ENCODE measurements at regions not wholly inside any gene's neighbourhood (a gene's known extent, or its start where the extent isn't known, plus 50 kb on each side); places are given as distances from the start of the nearest gene placed in this dataset.

DNA sequence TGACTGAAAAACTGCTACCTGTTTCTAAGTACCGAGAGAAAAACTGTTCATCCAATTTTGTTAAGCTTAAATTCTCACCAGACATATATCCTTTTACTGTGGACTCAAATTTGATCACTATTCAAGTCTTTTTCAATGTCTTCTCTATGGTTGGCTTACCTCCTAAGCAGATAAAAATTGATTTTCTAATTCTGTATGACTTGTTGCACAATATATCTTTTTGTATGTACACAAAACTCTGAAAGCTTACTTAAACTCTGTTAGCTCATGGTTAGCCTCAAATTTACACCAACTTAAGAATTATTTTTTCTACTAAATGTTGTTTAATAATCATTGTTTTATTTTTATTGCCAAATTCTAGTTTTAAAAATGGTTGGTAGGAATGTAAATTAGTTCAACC lies 715.4 kb downstream of the LTN1 start:
- no peak for DNase-seq (ENCODE audit: low spot score)

DNA sequence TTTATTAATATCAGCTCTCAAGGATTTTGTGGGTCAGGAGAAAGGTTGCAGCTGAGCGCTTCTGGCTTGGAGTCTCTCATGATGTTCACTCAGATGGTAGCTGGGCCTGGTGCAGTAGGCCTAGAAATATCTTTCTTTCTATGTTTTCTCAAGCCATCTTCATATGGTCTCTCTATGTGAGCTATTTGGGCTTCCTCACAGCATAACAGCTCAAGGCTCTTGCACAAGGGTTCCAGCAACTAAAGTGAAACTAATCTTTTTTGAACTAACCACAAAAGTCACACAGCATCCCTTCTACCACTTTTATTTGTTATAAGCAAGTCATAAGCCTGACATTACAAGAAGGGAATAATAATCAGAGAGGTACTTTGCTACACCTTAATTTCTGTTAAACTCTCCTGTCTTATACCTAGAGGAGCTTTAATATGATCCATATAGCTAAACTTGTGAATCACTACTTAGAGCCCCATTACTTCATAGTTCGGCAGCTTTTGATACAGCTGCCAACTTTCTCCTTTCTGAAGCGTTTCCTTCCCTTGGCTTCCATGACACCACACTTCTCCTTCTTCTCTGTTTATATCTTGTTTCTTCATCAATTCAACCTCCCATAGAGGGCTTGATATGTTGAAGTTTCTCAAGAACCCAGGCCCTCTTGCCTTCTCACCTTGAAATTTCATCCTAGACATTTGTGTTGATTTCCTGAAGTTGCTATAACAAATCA lies 720.2 kb downstream of the LTN1 start:
- DNase-seq (ENCODE audit: low spot score), result no peak

DNA sequence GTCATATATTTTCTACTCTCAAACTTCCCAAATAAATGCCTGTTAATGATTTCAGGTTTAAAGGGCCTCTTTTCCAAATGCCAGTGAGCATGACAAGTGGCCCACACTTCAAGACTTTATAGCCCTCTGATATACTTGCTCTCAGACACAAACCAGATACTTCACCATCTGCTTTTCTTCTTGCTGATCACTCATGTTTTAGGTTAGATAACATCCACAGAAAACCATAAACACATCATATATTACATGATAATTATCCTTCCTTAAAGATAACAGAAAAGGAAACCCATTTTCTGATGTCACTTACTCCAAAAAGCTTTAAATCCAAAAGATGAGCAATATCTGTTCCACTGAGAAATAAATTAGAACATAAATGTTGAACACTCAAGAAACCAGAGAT lies 723.5 kb downstream of the LTN1 start:
- no peak for DNase-seq (ENCODE audit: low spot score)

DNA sequence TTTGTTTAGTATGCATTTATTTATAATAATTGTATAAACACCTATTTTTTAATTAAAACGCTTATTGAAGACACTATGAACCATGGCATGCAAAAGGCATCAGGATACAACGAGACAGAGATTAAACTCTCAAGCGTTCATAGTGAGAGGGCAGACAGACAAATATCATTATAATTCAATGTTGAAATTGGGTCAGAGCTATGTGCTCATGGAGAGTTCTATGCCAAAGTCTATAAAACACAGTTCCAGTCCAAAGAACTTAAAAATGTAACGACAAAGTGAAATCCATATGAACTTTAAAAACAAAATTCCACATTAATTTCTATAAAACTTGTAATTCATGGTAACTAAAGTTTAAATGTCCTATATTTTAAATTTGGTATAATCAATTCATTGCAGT lies 724.0 kb downstream of the LTN1 start:
- DNase-seq (ENCODE audit: low spot score), result no peak

DNA sequence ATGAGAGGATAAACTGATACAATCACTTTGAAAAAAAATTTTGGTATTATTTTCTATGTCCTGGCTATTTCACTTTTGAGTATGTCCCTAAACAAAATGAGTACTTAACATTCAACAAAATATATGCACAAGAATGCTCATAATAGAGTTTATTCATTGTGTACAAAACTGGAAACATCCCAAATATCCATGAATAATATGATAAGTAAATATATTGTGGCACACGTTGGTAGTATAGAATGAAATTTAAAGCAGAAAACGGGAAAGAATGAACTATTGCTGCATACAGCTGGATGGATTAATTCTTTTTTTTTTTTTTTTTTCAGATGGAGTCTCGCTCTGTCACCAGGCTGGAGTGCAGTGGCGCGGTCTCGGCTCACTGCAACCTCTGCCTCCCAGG lies 725.2 kb downstream of the LTN1 start:
- DNase-seq (ENCODE audit: low spot score), result no peak

DNA sequence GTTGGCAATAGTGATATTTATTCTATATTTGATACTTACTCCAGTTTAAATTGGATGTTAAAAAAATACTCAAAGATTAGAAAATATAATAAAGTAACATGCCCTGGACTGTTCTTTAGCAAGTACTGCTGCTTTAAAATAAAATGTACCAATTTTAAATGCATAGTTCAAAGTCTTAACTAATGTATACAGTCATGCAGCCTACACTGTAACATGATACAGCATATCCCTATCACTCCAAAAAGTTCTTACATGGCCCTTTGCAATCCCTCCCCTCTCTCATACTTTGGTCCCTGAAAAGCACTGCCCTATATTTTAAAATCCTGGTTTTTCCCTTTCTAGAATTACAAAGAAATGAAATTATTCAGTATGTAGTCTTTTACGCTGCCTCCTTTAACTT lies 726.6 kb downstream of the LTN1 start:
- no peak for DNase-seq (ENCODE audit: low spot score)

DNA sequence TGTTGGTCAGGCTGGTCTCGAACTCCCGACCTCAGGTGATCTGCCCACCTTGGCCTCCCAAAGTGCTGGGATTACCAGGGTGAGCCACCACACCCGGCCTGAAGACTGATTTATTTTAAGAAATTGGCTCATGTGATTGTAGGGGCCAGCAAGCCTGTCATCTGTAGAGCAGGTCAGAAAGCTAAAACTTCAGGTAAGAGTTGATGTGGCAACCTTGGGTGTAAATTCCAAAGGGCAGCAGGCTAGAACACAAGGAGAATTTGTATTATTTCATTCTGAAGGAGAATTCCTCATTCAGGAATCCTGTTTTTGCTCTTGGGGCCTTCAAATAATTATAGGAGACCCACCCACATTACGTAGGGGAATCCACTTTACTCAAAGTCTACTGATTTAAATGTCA lies 728.7 kb downstream of the LTN1 start:
- DNase-seq (ENCODE audit: low spot score), result no peak

DNA sequence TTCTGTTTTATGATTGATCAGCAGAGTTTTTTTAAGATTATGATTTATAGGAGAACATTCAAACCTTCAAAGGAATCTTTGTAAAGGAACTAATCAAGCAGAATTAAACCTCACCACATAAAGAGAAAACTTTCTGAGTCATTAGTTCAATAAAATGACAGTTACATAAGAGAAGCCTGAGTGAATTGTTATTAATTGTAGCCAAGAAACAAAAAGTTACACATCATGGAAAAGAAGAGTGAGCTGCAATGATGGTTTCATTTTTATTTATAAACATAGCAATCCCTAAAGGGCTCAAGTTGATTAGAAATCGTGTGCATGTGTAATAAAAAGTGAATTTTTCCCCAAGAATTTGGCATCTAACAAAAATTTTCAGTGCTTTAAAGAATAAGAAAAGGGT lies 731.4 kb downstream of the LTN1 start:
- peak; percentile 32 for DNase-seq (ENCODE audit: low spot score)

DNA sequence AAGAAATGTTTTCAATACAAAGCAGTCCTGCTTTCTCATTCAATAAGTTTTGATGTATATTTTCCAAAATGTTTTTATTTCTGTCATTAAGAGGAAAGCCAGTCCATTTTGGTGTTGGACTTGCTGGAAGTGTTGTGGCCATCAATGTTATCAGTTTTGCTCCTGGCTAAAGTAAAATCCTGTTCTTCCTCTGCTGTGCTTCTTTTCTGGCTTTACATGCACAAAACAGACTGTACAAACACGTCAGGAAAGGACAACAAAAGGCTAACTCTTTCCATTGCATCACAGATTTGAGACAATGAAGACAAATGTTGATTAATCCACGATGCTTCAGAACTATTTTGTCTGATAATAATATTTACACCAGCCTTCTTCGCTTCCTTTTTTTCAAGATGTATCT lies 735.4 kb downstream of the LTN1 start:
- DNase-seq (ENCODE audit: low spot score), result peak; percentile 3

DNA sequence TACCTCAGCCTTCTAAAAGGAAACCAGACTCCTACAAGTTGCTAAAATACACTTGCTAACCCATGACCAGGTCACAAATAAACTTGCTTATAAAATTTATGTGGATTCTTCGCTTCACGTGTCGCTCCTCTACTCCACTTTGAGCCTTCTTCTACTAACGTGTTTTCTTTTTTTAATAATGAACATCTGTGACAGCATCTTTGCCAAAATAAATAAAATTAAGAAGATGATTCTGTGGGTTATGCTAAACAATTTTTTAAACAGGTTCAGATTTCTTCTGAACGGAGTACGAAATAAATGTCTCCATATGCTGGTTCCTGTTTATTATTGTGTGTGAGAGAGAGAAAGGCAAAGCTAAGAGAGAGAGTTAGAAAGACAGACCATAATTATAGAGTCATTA lies 735.8 kb downstream of the LTN1 start:
- DNase-seq (ENCODE audit: low spot score), result no peak

DNA sequence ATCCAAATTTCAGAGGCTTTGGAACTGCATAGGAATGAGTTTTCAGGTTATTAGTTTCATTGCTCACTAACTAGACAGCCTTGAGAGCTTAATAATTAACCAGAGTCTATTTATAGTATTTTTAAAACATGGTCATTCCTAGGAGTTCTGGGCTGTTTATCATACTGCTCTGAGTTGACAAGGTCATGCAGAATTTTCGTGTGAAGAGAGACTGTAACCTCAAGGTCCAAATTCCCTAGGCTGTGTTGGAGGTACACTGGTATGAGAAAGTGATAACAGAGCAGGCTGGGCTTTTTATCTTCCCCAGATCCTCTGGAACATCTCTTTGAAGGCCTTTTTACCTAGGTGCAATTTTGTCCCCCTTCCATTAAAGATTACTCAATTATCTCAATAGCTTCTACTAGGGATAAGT lies 736.3 kb downstream of the LTN1 start:
- peak; percentile 96 for DNase-seq (ENCODE audit: low spot score)

DNA sequence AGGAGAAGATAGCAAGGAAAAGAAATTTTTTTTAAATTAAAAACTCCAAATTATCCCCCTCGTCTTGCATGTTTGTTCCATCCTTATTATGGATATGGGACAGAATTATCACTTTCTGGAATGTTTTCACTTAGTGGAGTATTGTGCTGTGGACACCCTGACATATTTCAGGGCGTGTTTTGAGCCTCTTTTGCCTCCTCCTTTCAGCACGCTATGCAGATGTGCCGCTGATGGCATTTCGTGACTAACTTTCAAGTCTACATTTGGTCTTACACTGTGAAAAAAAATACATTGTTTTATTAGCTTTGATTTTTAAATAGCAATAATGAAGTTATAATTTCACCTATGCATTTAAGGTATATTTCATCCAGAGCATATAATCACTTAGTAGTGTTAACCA lies 738.7 kb downstream of the LTN1 start:
- DNase-seq (ENCODE audit: low spot score), result no peak

DNA sequence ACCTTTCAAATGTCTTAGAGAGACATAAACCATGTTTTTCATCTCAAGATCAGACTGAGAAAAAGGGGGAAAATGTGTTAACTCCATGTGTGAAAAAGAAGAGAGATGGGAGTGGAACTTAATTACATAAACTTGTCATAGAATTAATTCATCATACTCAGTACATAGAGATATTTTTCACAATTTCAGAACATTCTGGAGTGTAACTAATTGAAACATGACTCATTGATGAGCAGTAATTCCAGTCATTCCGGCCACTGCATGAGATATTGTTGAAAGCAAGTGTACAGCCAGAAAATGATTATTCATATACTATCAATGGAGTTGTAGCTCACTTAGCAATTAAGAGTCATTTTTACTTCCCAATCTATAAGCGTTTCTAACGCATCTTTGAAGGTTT lies 739.3 kb downstream of the LTN1 start:
- DNase-seq (ENCODE audit: low spot score), result peak; percentile 66

DNA sequence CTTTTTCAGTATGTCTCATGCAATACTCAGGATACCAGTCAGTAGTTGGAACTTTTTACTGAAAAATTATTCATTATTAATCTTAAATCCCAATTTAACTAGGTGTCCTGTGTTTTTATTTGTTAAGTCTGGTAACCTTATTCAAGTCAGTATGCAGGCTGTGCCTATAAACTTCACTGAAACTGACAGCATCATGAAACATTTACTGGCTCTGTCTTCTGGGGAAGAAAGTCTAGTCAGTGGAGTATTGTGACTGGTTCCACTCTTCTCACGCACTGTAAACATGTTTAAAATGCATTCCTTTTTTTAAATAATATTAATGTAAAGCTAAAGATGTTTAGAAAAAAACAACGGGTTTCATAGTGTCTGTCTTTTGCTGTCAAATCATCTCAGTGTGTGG lies 739.7 kb downstream of the LTN1 start:
- DNase-seq (ENCODE audit: low spot score), result peak; percentile 44

DNA sequence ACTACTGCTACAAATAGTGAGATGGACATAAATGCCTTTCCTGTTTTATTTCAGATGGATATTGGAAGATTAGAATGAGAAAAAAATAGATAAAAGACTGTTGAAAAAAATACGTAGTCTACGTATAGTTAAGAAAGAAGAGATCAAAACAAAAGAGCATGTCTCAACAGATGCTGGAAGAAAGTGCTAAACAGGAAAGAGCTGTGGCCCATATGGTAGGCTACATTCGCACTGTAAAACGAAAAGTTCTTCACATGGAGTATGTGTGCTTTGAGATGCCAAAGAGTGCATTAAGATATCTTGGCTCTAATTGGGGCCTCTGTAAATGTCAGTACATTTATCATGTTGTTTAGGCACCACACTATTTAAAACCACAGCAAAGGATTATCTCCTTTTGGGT lies 741.7 kb downstream of the LTN1 start:
- no peak for DNase-seq (ENCODE audit: low spot score)

DNA sequence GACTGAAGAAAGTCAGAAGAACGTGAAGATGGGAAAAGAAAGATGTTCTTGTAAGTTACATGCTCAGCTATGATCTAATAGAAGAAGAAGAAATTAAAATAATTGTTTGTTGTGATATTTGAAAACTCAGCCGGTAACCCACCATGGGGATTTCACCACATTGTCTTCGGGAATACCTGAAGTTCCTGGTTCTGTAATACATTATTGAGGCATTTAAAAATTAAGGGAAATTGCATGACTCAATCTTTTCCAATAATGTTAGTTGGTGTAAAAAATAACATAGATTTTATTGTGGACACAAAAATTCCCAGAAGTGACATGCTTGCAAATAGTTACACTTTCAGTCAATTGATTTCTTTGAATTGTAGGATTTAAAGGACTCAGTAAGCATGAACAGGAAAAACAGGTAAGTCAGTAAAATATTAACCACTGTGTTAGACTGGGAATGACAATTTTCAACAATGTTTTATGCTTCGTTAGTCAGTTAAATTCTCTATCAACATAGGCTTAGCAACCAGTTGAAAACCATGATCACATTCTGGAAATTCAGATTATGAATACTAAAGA lies 745.1 kb downstream of the LTN1 start:
- peak; percentile 93 for DNase-seq (ENCODE audit: low spot score)

DNA sequence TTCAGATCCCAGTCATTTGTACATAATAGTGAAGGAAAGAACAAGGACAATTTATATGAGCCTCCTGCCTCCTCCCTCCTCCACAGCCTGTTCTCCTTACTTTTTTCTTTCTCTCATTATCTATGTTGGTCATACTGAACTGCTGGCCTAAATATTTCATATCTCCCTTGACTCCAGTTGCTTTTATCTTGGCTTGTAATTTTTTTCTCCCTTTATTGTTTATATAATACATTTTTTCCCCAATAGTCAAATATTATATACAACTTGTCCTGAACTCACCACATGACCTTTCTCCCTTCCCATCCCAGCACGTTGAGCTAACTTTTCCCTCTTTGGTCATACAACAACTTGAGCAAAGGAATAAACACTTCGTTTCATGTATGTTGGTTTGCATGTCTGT lies 752.1 kb downstream of the LTN1 start:
- DNase-seq (ENCODE audit: low spot score), result no peak

DNA sequence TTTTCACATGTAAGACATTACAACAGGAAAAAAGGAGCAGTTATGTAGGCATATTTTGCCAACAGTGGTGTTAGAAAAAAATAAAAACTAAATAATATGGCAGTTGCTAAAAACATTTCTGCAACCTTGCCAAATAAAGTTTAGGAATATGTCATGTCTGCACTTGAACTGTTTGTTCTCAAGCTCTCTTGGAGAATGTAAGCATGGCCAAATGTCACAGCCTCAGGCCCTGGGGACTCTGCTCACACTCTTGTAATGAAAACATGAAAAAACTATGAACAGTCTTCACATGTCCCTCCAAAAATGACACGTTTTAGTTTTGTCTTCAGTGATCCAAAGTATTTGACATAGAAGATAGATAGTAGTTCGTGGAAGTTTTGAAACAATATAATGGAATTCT lies 753.3 kb downstream of the LTN1 start:
- DNase-seq (ENCODE audit: low spot score), result no peak

DNA sequence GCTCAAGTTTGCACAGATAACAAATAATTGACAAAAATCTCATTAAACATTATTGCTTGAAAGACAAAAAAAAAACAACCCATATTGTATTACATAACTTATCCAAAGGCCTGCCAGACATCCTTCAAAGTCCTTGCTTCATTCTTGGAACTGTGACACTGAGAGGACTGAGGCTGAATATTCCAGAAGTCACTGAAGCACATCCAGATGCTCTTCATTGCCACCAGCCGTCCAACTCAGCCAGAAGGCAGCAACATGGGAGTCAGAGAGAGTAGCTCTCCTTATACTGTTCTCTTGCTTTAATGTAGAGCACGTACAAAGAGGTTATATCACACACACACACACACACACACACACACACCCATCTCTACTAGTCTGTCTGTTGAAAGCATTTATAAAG lies 755.0 kb downstream of the LTN1 start:
- no peak for DNase-seq (ENCODE audit: low spot score)

DNA sequence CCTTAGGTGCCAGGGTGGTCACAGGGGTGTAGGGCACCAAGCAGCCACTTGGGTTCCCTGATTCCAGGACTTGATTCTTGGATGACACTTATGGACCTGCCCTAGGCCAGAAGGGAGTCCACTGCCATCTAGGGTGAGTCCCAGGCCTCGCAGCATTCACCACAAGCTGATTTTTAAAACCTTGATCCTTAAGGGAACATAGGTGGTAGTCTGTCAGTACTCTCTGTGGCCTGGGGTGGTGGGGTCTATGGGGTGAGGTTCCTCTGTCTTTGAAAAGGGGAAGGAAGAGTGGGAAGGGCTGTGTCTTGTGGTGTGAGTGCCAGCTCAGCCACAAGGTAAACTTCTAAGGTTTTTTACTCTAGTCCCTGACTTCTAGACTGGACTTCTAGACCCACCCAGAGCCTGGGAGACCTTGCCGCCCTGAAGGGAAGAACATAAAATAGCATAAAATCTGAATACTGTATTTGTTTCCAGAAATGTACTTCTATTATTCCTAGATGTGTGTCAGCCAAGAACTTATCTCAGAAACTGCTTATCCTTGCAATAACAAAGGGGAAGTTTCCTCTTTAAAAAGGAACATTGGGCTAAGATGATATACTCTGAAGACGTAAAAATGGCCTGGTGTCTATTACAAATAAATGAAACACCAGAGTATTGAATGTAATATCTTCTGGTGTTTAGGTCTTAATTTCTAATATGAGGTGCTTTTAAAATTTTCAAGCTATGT lies 757.3 kb downstream of the LTN1 start:
- DNase-seq (ENCODE audit: low spot score), result no peak

DNA sequence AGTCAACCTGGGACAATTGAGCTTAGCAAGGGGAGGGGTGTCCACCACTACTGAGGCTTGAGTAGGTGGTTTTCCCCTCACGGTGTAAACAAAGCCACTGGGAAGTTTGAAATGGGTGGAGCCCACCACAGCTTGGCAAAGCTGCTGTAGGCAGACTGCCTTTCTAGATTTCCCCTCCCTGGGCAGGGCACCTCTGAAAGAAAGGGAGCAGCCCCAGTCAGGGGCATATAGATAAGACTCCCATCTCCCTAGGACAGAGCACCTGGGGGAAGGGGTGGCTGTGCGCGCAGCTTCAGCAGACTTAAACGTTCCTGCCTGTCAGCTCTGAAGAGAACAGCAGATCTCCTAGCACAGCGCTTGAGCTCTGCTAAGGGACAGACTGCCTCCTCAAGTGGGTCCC lies 758.4 kb downstream of the LTN1 start:
- DNase-seq (ENCODE audit: low spot score), result no peak

DNA sequence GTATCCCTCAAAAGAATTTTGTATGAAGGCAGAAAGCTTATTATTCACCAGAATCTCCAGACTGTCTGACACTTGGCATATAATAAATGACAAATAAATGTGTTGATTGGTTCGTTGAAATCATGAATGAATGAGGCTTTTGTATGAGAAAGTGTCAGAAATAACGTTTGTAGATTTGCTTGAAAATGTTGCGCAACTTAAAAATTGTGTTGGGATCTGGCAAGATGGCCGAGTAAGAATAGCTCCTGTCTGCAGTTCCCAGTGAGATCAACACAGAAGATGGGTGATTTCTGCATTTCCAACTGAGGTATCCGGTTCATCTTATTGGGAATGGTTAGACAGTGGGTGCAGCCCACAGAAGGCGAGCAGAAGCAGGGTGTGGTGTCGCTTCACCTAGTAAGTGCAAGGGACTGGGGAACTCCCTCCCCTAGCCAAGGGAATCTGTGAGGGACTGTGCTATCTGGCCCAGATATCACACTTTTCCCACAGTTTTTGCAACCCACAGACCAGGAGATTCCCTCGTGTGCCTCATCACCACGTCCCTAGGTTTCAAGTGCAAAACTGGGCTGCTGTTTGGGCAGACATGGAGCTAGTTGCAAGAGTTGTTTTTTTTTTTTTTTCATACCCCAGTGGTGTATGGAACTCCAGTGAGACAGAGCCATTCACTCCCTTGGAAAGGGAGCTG lies 759.0 kb downstream of the LTN1 start:
- DNase-seq (ENCODE audit: low spot score), result no peak

DNA sequence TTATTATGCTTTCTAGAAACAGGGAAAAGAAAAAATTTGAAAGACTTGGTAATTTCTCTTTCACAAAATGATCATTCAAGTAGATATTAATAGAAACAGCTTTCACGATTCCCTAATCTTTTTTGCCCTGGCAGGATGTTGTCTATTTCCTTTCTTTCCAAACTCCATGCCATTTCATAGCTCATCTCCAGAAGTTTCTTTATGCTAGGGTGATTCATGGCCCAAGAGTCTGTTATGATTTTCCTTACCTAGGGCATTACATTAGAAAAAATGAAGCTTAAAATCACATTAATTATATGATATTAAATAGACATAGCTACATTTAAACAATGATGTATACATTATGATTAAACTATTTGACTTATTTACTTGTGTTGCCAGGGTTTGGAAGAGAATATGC lies 762.1 kb downstream of the LTN1 start:
- DNase-seq (ENCODE audit: low spot score), result no peak
